Stimulated activated CD4-positive, alpha-beta T cell treated with anti-CD3 and anti-CD28 coated beads, Interleukin-1b, Interleukin-23, amount 100 ng/mL, for 1 hour (primary cell): ENCODE measurements at regions not wholly inside any gene's neighbourhood (a gene's known extent, or its start where the extent isn't known, plus 50 kb on each side); places are given as distances from the start of the nearest gene placed in this dataset.

Experiments used
- DNase-seq, 2 donors: peaks; one replicate each; pipeline ENCODE4 v3.0.0-alpha.2; 2020; ENCODE audit warnings: low read depth in 2 of 2

DNA sequence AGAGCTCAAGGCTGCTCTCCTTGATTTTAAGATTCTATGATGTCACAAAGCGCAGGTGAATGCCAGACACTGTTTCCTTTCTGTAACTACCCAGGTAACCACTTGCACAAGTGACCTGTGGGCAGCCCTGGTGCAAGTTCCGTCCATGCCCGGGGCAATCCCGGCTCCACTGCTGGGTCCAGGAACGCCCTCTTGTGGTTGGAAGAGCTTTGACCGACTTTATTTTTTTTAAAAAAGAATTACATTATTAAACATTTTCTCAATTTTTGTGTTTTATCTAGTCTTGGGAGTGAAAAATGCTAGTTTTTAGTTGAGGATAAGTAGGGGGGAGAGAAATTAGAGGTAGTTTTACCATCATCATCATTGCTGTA, 695.2 kb downstream of the QKI start:
- no peak for DNase-seq

DNA sequence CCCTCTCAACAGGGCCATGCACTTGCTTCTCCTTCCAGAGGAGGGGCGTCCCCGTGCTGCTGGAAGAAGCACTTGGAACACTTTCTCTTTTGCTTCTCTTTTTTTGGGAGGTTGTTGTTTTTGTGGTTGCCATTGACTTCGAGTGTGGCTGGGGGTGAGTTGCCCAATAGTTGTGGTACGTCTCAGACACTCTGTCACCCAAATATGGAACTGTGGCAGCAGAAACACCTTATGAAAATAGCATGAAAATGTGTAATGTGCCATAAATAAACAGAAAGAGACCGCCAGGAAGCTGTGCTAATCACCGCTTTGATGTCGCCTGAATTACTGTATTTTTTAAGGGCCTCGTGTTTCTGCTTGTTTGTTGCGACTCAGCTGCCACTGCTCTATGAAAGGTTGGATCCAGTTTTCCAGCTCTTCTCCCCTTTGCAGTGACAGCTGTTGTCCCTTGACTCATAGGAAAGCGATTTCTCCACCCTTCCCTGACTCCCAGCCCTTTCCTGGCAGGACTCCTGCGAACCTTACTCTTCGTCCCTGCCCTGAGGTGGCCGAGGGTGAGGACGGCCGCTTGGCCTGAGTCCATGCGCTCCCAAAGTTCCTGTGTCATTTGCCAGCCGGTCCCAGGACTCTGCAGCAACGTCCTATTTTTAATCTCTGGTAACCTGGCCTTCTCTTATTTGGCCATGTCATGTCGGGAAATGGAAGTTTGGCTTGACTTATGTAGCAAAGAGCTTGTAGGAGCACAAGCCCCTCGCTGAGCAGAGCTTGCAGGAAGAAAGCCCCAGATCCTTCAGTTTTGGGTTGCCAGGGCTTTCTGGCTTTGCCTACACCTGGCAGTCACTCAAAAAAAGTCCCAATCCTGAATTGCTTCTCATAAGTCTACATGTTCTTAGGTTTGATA, 694.6 kb downstream of the QKI start:
- no peak for DNase-seq

DNA sequence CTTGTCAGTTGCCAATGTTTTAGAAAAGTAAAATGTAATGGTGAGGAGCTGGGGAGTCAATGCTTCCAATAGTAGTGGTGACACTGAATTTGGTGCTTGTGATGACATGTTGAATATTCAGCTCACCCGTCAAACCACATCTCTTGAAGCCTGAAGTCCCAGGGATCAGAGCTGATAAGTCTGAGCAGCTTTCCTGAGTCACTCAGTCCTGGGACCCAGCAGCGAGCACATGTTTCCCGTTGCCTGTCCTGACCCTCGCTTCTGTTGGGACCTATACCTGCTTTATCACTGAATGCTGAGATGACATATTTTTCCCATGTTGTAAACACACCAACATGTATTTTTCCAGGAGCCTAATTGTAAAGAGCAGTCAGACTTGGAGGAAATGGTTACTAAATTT, 693.6 kb downstream of the QKI start:
- no peak for DNase-seq

DNA sequence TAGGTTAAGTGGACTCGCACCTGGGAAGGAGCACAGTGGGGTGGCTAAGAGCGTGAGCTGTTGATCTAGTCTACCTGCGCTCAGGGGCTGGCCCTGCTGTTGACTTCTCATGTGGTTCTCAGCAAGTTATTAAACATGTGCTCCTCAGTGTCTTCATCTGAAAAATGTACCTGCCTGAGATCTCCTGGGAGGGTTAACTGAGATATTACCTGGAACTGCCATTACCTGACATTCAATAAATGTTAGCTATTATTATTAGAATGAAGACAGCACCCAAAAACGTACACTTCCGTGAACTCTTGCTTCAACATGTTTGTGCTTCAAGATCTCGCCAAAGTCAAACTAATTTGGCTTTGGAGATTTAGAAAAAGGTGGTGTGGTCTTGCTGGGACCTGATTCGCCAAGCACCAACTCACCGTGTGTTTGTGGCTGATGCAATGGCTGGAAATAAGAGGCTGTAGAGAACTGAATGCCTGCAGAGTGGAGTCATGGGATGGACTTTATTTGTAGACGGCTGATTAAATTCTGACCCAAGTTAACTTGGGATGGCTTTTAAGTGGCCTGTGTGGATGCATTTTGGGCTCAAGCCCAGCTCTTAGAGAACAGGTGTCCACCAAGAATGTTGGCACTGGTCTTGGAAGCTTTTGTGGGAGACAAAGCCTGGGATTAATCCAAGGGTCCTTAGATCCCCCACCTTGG, 692.9 kb downstream of the QKI start:
- DNase-seq = no peak

DNA sequence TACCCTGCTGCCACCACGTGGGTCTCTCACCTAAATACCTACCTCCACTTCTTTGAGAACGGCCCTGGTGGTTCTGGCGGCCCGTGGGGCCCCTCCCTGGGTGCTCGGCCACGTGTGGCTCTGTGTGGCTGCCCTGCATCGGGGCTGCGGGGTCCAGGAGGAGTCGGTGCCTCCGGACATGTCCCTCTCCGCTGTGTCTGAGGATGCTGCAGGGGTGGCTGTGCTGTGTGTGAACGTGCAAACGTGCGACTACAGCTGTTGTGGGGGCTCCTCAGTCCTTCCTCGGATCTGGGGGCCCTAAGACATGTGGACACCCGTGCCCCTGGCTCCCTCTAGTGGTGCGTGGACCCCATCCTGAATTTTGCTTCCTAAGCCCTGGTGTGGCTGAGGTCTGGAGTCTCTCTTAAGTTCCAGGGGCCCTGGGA, 691.8 kb downstream of the QKI start:
- no peak for DNase-seq

DNA sequence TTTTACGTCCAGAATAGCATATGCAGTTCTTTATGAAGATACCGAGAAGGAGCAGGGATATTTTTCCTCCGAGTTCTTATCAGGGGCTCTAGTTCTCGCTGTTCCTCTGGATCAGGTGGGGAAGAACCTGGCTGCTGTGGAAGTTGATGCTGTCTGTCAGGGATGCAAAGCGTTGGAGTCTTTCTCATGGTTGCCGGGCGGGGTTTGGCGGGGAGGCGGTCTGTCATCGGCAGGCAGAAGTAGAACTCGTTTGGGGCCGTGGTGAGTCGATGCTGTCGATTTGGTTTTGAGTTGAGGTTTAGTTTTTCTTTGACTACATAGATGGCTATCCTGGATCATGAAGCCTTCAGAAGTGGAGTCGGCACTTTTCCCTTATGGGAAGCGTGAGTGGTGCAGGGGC, 691.2 kb downstream of the QKI start:
- DNase-seq = no peak

DNA sequence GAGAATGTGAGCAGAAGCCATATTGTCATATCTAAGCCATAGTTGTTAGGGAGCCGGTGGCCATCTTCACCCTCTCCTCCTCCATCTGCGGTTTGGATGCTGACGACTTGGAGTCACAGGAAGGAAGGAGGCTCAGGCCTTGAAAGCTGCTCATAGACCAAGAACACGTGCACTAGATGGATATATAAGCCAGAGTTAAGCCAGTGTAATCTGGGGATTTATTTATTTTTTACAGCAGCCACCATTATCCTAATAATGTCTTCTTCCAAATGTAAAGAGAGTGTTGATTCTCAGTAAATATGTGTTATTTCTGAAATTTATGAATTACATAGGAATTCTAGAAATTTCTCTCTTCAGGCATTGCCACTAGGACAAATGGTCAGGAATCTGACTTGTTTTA, 689.9 kb downstream of the QKI start:
- no peak for DNase-seq

DNA sequence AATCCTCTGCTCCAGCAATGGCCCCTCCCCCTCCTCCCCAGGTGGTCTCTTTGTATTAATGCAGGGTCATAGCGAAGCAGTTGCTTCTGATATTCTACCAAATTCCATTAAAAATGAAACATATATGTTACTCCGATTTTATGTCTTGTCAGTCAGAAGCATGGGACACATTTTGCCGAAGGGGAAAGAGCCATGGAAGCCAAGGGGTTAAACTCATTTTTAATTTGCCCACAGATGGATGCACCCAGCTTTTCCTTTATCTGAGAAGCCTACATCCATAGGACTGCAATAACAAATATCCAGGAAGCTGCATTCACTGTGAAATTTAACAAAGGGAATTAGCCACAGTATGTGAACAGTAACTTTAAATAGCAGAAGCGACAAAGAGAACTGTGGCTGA, 688.2 kb downstream of the QKI start:
- DNase-seq = no peak

DNA sequence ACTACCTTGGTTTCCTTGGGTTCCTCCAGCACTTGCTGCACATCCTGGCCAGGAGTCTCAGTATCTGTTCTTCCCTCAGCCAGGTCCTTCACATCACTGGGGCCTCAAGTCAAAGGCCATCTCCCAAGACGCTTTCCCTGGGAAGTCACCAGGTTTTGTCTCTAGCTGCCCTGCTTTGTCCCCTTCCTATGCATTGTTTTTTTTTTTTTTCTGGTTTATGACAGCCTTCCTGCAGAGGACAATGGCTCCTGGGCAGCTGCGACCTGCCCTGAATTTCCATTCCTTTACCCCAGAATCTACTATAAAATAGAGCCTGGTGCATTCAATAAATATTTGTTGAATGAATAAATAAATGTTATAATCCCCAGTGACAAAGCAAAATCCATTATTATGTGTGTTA, 687.3 kb downstream of the QKI start:
- no peak for DNase-seq

DNA sequence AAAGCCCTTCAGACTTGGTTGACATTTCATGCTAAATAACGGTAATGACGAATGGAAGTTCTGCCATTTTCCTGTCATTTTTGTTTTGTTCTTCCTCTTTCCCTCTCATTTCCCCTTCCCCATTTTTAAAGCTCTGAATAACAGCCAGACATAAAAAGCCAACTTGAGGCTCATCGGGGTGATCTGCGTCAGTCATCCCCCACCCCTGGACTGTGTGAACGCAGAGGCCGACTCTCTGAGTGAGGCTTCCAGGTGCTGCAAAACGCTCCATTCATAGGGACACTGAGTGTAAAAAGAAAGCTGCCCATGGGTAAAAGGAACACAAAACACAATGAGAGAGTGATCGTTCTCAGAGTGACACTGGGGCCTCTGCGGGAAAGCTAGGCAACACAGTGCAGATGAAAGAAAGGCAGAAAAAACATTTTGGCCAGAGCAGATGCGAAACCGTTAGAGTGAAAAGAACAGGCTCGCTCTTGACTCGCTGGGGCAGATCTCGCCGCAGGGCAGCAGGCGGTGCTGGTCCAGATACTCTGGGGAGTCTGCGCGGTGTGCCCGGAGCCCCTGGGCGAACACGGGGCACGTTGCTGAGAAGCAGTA, 684.8 kb downstream of the QKI start:
- no peak for DNase-seq

DNA sequence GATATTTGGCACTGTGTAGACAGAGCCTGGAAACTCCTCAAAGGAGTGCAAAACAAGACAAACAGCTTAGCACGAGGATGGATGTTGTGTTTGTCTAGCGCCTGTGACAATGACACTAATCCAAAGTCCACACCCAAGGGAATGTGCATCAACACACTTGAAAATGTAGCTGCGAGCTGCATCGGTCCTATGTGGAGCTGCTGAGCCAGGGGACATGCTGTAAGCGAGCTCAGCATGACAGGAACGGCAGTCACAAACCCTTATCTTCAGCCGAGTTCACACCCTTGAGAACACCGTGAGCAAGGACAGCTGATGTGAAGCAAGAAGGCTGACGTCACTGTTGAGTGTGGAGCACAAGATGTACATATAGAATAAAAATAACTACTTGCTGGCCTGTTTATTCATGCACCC, 684.3 kb downstream of the QKI start:
- DNase-seq = no peak

DNA sequence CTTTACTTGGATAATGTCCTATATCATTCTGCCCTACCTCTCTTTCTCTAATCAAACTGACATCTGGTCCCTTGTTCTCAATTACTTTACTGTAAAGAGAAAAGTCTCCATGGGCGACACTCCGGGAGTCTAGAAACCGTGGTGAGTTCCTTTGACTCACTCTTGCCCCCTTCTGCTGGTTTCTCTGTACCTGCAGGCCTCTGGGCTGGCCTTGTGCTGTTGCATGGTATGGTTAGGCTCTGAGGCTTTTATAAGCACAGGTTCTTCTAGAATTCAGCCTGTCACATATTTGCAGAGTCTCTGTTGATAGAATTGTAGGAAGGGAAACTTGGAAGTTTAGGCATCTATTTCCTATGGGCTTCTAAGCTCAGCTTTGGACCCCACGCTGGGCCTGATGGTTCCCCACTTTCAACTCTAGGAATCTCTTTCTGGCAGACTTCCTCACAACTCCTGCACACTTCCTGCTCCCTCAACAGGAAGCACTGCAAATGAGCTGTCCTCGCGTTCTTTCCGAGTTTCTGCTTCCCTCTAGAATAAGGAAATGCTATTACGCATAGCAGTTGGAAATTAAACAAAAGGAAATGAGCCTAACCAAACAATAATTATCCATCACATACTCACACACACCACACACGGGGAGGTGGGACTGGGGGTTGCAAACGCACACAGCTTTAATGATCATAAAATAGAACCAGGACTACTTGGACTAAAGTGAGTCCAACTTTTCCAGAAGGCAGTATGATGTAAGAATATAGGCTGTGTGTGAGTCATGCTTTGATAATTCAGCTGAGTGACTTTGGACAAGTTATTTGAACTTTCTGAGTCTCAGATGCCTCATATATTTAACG, 683.3 kb downstream of the QKI start:
- no peak for DNase-seq

DNA sequence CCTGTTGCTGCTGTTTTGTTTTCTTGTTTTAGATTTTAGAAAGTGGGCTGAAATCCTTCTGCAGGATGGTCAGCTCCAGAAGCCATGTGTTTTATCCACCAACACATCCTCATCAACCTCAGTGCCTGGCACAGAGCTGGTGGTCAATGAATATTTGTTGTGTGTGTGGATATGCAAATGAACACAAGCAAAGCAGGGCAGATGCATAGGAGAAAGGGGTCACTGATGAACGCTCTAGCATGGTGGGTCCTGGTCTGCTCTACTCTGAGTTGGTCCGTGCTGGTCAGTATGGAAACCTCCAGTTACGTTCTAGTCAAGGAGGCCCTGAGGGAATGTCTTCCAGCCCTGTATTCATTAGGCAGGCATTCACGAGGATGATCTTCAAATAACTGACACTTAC, 682.5 kb downstream of the QKI start:
- DNase-seq = no peak

DNA sequence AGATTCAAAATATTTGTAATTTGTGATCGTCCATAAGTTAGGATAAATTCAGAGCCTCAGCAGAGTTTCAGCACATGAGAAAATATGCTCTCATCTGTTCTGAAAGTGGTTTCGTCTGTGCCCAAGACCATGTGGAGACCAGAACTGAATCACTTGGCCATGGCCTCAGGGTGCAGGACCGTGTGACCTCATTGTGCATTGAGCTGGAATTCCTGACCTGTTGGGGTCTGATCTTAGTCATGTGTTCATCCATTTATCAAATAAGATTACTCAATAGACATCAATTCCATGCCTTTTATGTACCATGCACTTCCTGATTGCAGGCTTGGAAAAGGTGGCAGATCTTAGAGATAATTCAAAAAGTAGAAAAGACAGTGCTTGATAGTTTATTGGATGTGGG, 680.5 kb downstream of the QKI start:
- no peak for DNase-seq

DNA sequence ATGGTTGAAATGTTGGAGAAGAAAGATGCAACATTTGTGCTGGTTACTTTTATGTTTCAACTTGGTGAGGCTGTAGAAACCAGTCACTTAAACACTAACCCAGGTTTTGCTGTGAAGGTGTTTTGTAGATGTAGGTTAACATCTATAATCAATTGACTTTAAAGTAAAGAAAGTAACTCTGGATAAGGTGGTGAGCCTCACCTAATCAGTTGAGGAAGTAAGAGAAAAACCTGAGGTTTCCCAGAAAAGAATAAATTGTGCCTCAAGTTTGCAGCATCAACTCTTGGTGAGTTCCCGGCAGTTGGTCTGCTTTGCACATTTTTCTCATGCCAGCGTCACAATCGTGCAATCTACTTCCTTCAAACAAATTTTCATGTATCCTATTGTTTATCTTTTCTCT, 673.4 kb downstream of the QKI start:
- DNase-seq = no peak

DNA sequence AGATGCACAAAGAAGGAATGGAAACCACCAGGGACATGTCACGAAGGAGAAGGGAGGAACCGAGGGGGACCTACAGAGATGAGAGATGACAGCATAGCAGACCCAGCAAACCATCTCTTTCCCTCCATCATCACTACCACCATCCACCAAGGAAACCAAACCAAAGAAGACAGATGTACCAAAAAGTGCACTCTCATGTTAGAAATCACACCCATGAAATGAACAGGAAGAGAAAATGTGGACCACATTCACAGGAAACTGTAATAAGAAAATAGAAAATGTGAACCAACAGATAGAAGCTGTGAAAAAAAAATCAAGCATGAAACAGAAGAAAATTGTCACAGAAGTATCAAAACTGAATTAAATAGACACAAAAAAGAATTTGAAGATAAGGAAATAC, 672.7 kb downstream of the QKI start:
- no peak for DNase-seq

DNA sequence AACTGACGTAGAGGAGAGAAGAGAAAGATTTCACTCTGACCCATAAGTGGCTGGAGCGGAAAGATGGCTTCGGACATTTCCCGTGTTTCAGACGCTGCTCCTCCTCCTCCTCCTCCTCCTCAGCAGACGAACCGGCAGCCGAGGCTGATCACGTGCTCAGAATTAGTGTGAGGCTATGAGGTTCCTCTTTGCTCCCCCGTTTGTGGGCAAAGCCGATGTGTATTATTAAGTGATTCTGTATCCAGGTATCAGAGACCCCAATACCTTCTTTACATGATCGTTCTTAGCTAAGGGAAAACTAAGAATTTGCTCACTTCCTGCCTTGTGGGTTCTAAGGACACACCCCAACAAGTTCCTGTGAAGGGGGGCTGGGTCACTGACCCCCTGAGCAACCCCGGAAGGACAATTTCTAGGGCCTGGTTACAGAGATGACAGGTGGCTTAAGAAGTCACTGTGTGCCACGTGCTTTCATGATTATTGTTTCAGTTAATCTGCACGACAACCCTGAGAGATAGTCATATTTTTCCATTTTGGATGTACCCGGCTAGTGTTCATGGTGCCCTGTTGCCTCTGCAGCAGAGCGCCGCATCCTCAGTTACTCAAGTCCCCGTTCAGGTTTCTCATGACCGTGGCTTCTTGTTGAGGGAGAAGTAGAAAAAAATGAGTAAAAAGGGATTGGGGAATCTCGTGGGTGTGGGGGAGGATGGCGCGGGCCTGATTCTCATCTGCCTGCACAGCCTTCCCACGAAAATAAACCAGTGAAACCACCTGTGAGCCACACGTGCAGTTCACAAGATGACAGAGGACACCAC, 671.8 kb downstream of the QKI start:
- DNase-seq = no peak

DNA sequence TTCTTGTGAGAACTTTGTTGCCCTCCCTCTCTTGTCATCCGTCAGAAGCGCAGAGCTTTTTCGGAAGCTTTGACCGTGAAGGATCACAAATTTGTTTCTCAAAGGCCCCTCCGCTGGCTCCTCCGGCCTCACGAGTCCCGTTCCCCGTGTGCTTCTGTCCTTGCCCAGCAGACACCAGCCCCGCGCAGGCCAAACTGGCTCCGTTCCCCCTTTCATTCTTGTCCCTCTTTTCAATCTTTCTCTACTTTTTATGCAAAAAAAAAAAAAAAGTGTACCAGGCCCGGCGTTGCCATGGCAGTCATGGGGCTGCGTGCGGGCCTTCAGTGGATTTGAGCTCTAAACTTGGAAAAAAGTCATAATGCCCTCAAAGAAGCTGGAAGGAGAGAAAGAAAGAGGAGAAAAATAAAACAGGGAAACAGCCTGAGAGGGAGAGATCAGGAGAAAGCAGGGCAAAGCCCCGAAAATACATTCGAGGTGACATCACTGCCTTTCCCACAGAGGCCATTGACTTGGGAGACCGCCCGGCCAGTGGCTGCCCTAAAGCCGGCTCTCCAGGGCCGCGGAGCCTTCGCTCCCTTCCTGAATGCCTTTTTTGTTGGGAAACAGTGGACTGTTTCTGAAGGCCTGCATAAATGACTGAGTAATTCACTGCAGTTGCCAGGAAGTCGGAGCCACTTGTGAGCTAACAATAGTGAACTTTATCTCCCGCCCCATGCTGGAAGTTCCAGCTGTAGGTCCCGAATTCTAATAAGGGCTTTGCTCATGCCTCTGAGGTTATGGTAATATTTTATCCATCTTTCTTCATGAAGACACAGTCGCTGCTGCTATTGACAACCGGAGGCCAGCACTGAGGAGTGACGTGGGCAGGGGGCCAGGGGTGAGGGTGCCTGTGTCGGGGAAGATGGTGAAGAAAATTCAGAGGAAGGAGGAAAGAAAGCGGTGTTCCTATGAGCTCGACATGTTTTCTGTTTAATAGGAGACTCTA, 670.9 kb downstream of the QKI start:
- DNase-seq = no peak

DNA sequence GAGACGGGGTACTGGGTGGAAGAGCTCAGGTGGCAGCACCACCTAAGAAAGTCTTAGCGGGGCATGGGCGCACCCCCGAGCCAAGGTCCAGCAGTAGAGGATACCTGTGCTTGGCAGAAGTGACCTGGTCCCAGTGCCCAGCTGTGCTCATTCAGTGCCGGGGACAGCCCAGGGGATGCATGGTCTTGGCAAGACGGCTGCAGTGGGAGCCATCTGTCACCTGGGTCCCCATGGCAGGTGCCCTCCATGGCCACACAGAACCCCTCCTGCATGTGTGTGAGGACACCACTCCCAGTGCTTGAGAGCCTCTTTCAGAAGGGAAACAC, 664.7 kb downstream of the QKI start:
- DNase-seq = no peak
